IPS-20b (cell line): ENCODE measurements at regions not wholly inside any gene's neighbourhood (a gene's known extent, or its start where the extent isn't known, plus 50 kb on each side); places are given as distances from the start of the nearest gene placed in this dataset.

Source experiments
- H3K27ac ChIP-seq: one replicate; pipeline ENCODE4 v1.5.1; 2013; ENCODE audit warnings: low read length
- H3K27me3 ChIP-seq: 2 replicates; pipeline ENCODE4 v1.6.1; 2013; ENCODE audit warnings: mild to moderate bottlenecking, low read length, inconsistent platforms; ENCODE audit not compliant: insufficient read depth
- H3K36me3 ChIP-seq: 2 replicates; pipeline ENCODE4 v1.6.1; 2013; ENCODE audit warnings: low read depth, mild to moderate bottlenecking, inconsistent platforms, low read length, moderate library complexity; ENCODE audit not compliant: insufficient read depth
- H3K4me1 ChIP-seq: 2 replicates; pipeline ENCODE4 v1.6.1; 2013; ENCODE audit warnings: mild to moderate bottlenecking, control low read depth, inconsistent platforms, low read length, moderate library complexity; ENCODE audit not compliant: insufficient read depth
- H3K4me3 ChIP-seq: 2 replicates; pipeline ENCODE4 v1.5.1; 2013; ENCODE audit warnings: mild to moderate bottlenecking, low read length, inconsistent platforms
- H3K9ac ChIP-seq: 2 replicates; pipeline ENCODE4 v1.6.1; 2013; ENCODE audit warnings: low read depth, mild to moderate bottlenecking, inconsistent platforms, low read length, moderate library complexity
- H3K9me3 ChIP-seq: 2 replicates; pipeline ENCODE4 v1.6.1; 2013; ENCODE audit warnings: mild to moderate bottlenecking, low read depth, low read length, inconsistent platforms; ENCODE audit not compliant: insufficient read depth

GRCh38 chr2:187093771-187094412 lies 244.9 kb upstream of the ZSWIM2 start:
- H3K4me3 ChIP-seq, result no peak overlapping the region
- H3K9ac ChIP-seq, result no peak overlapping the region
- H3K36me3 ChIP-seq, result no peaks in the 10 kb centered on the region
- H3K4me1 ChIP-seq, result no peaks in the 10 kb centered on the region
- no peak overlapping the region for H3K27ac ChIP-seq
- H3K9me3 ChIP-seq, result no peaks in the 10 kb centered on the region
- H3K27me3 ChIP-seq, result no peaks in the 10 kb centered on the region

GRCh38 chr2:187091664-187092063 lies 242.7 kb upstream of the ZSWIM2 start:
- Histone ChIP-seq H3K36me3 (no peaks in the 10 kb centered on the region), H3K4me3 (no peak overlapping the region), H3K9ac (no peak overlapping the region), H3K27me3 (no peaks in the 10 kb centered on the region), H3K9me3 (no peaks in the 10 kb centered on the region), H3K27ac (no peak overlapping the region), H3K4me1 (no peaks in the 10 kb centered on the region)

GRCh38 chr2:187084524-187084923 lies 235.6 kb upstream of the ZSWIM2 start:
- Histone ChIP-seq H3K36me3 (no peaks in the 10 kb centered on the region), H3K27ac (no peak overlapping the region), H3K27me3 (no peaks in the 10 kb centered on the region), H3K4me3 (no peak overlapping the region), H3K9ac (no peak overlapping the region), H3K9me3 (no peaks in the 10 kb centered on the region), H3K4me1 (no peaks in the 10 kb centered on the region)

GRCh38 chr2:187081461-187081860 lies 232.5 kb upstream of the ZSWIM2 start:
- no peak overlapping the region for H3K9ac ChIP-seq
- H3K36me3 ChIP-seq, result no peaks in the 10 kb centered on the region
- no peak overlapping the region for H3K4me3 ChIP-seq
- no peaks in the 10 kb centered on the region for H3K9me3 ChIP-seq
- H3K4me1 ChIP-seq, result no peaks in the 10 kb centered on the region
- H3K27ac ChIP-seq, result no peak overlapping the region
- no peaks in the 10 kb centered on the region for H3K27me3 ChIP-seq

GRCh38 chr2:187079901-187080300 lies 230.9 kb upstream of the ZSWIM2 start:
- Histone ChIP-seq H3K9ac (no peak overlapping the region), H3K4me3 (no peak overlapping the region), H3K27me3 (no peaks in the 10 kb centered on the region), H3K4me1 (no peaks in the 10 kb centered on the region), H3K36me3 (no peaks in the 10 kb centered on the region), H3K9me3 (no peaks in the 10 kb centered on the region; the same call in 1 of the 2 replicates), H3K27ac (no peak overlapping the region)

- Histone ChIP-seq H3K9ac (no peak overlapping the region), H3K36me3 (no peaks in the 10 kb centered on the region), H3K4me1 (no peaks in the 10 kb centered on the region), H3K27ac (no peak overlapping the region), H3K27me3 (no peaks in the 10 kb centered on the region), H3K4me3 (no peak overlapping the region), H3K9me3 (no peaks in the 10 kb centered on the region; the same call in 1 of the 2 replicates)
Observed at GRCh38 chr2:187078297-187078696, 229.3 kb upstream of the ZSWIM2 start.

- H3K27ac ChIP-seq, result no peak overlapping the region
- no peaks in the 10 kb centered on the region for H3K36me3 ChIP-seq
- H3K4me3 ChIP-seq, result no peak overlapping the region
- no peaks in the 10 kb centered on the region; the same call in 1 of the 2 replicates for H3K9me3 ChIP-seq
- H3K27me3 ChIP-seq, result no peaks in the 10 kb centered on the region
- H3K4me1 ChIP-seq, result no peaks in the 10 kb centered on the region
- H3K9ac ChIP-seq, result no peak overlapping the region
Observed at GRCh38 chr2:187075671-187076070, 226.7 kb upstream of the ZSWIM2 start.

- Histone ChIP-seq H3K9ac (no peak overlapping the region), H3K27me3 (no peaks in the 10 kb centered on the region), H3K4me3 (no peak overlapping the region), H3K4me1 (no peaks in the 10 kb centered on the region), H3K36me3 (no peaks in the 10 kb centered on the region), H3K9me3 (no peaks in the 10 kb centered on the region; the same call in 1 of the 2 replicates), H3K27ac (no peak overlapping the region)
Observed at GRCh38 chr2:187075199-187075635, 226.2 kb upstream of the ZSWIM2 start.

- Histone ChIP-seq H3K9me3 (no peaks in the 10 kb centered on the region), H3K36me3 (no peaks in the 10 kb centered on the region), H3K27me3 (no peaks in the 10 kb centered on the region), H3K9ac (no peak overlapping the region), H3K4me3 (no peak overlapping the region), H3K4me1 (no peaks in the 10 kb centered on the region), H3K27ac (no peak overlapping the region)
Observed at GRCh38 chr2:187058198-187058597, 209.2 kb upstream of the ZSWIM2 start.

- H3K9ac ChIP-seq, result no peak overlapping the region
- no peaks in the 10 kb centered on the region for H3K36me3 ChIP-seq
- no peaks in the 10 kb centered on the region for H3K27me3 ChIP-seq
- no peak overlapping the region for H3K4me3 ChIP-seq
- H3K4me1 ChIP-seq, result no peaks in the 10 kb centered on the region
- no peaks in the 10 kb centered on the region for H3K9me3 ChIP-seq
- H3K27ac ChIP-seq, result no peak overlapping the region
Observed at GRCh38 chr2:187057466-187057865, 208.5 kb upstream of the ZSWIM2 start.

GRCh38 chr2:187056416-187057334 lies 207.7 kb upstream of the ZSWIM2 start:
- Histone ChIP-seq H3K27me3 (no peaks in the 10 kb centered on the region), H3K27ac (no peak overlapping the region), H3K4me1 (no peaks in the 10 kb centered on the region), H3K4me3 (no peak overlapping the region), H3K9ac (no peak overlapping the region), H3K36me3 (no peaks in the 10 kb centered on the region), H3K9me3 (no peaks in the 10 kb centered on the region)

- H3K27me3 ChIP-seq, result no peaks in the 10 kb centered on the region
- no peak overlapping the region for H3K9ac ChIP-seq
- no peaks in the 10 kb centered on the region for H3K36me3 ChIP-seq
- H3K4me3 ChIP-seq, result no peak overlapping the region
- H3K27ac ChIP-seq, result no peak overlapping the region
- no peaks in the 10 kb centered on the region for H3K9me3 ChIP-seq
- H3K4me1 ChIP-seq, result no peaks in the 10 kb centered on the region
Observed at GRCh38 chr2:187055463-187055862, 206.5 kb upstream of the ZSWIM2 start.
